K562 (cell line): ENCODE measurements at regions not wholly inside any gene's neighbourhood (a gene's known extent, or its start where the extent isn't known, plus 50 kb on each side); places are given as distances from the start of the nearest gene placed in this dataset.

Experiments used
- ATAC-seq: fragments of 200-7000 bp; cut with Tn5 transposase; 3 replicates; pipeline ENCODE4 v1.9.1; 2020; ENCODE audit warnings: moderate library complexity
- BruUV-seq: library from RNA; stranded (reverse); fragments of 400-500 nt; replicated peaks from 2 replicates; lab custom pipeline; 2021; lab: Mats Ljungman, UMichigan
- CTCF ChIA-PET: fragments of 300-600 bp; formaldehyde crosslinking; extraction: SDS; loops from one replicate; lab custom pipeline; 2021; ENCODE audit warnings: low intra/inter-chr PET ratio; lab: Yijun Ruan, JAX
- POLR2A ChIA-PET: fragments of 300-600, 350-650 bp; sonication (Branson Sonifier 250); formaldehyde crosslinking; extraction: SDS; loops from one replicate; lab custom pipeline; 2021; ENCODE audit warnings: antibody characterized with exemption, inconsistent platforms; lab: Yijun Ruan, JAX
- DNase-seq, 4 experiments: peaks; one replicate each; pipeline versions ENCODE4 v3.0.0 to v3.0.0-alpha.2; 2011 to 2018; ENCODE audit warnings: low spot score in 3 of 4, mixed read lengths in 3 of 4; ENCODE audit errors: extremely low read depth in 1 of 4
- FAIRE-seq: peaks from 2 replicates; lab custom pipeline; 2011; peaks lifted over from hg19 to GRCh38; lab: Jason Lieb, UNC
- H2AFZ ChIP-seq: 2 replicates; pipeline ENCODE4 v1.6.0; 2011; ENCODE audit warnings: low read depth, low read length, control low read depth, inconsistent platforms
- H3K27ac ChIP-seq: fragments of 200-600 bp; 3 replicates; pipeline ENCODE4 v1.8.0; 2011; ENCODE audit warnings: low read depth, mild to moderate bottlenecking, control low read depth, inconsistent platforms, low read length, moderate library complexity, mixed read lengths; ENCODE audit errors: extremely low read depth
- H3K27me3 ChIP-seq, 2 experiments: fragments of 300-600 bp in 1 of 2; 2 replicates in 1 of 2; 3 replicates in 1 of 2; pipeline versions ENCODE4 v1.6.0 to v1.8.0; 2011; ENCODE audit warnings: inconsistent platforms in 2 of 2, low read length in 2 of 2, mild to moderate bottlenecking in 1 of 2, mixed read lengths in 1 of 2, moderate library complexity in 1 of 2; ENCODE audit not compliant: control insufficient read depth in 2 of 2, insufficient read depth in 2 of 2
- H3K36me3 ChIP-seq: fragments of 300-600 bp; 3 replicates; pipeline ENCODE4 v1.8.0; 2011; ENCODE audit warnings: mild to moderate bottlenecking, low read length, inconsistent platforms; ENCODE audit not compliant: control insufficient read depth, insufficient read depth
- H3K4me1 ChIP-seq, 2 experiments: fragments of 200-600 bp in 1 of 2; replicated peaks in 1 of 2; 2 replicates in 1 of 2; 3 replicates in 1 of 2; pipeline versions ENCODE4 v1.5.1 to v1.8.0; 2011; ENCODE audit warnings: inconsistent platforms in 2 of 2, low read length in 2 of 2, mild to moderate bottlenecking in 1 of 2, mixed read lengths in 1 of 2, moderate library complexity in 1 of 2; ENCODE audit not compliant: control insufficient read depth in 2 of 2, insufficient read depth in 2 of 2
- H3K4me2 ChIP-seq: 2 replicates; pipeline ENCODE4 v1.6.1; 2011; ENCODE audit warnings: low read length, control low read depth, inconsistent platforms, mixed read lengths; ENCODE audit not compliant: insufficient read depth
- H3K4me3 ChIP-seq: fragments of 200-600 bp; sonication (generic), shearing (Covaris generic); 2 replicates; pipeline ENCODE4 v1.5.1; 2016; ENCODE audit warnings: control low read depth, inconsistent platforms
- H3K79me2 ChIP-seq: fragments of 200-600 bp; 3 replicates; pipeline ENCODE4 v1.8.0; 2011; ENCODE audit warnings: low read length, inconsistent platforms; ENCODE audit not compliant: control insufficient read depth, insufficient read depth
- H3K9ac ChIP-seq, 2 experiments: 2 replicates each; pipeline versions ENCODE4 v1.6.0 to v1.6.1; 2011; ENCODE audit warnings: low read depth in 2 of 2, low read length in 2 of 2, control low read depth in 1 of 2, inconsistent platforms in 1 of 2, mild to moderate bottlenecking in 1 of 2, mixed read lengths in 1 of 2; ENCODE audit not compliant: insufficient read depth in 1 of 2
- H3K9me1 ChIP-seq: one replicate; pipeline ENCODE4 v1.6.0; 2011; ENCODE audit warnings: inconsistent platforms, mild to moderate bottlenecking, low read length, moderate library complexity; ENCODE audit not compliant: control insufficient read depth, insufficient read depth
- H3K9me3 ChIP-seq: replicated peaks from 2 replicates; pipeline ENCODE4 v1.5.1; 2011; ENCODE audit warnings: low read depth, low read length, inconsistent platforms; ENCODE audit not compliant: control insufficient read depth, insufficient read depth
- H4K20me1 ChIP-seq: replicated peaks from 2 replicates; pipeline ENCODE4 v1.6.1; 2011; ENCODE audit warnings: low read length, inconsistent platforms, mixed read lengths; ENCODE audit not compliant: control insufficient read depth, insufficient read depth
- BCOR ChIP-seq: fragments of 450-650 bp; IDR thresholded peaks from 2 replicates; pipeline ENCODE4 v1.6.1; 2016
- E2F4 ChIP-seq: sonication (generic); formaldehyde crosslinking; IDR thresholded peaks from 2 replicates; pipeline ENCODE4 v1.8.0; 2022; ENCODE audit warnings: mild to moderate bottlenecking, low read depth, missing genetic modification reagents
- E2F5 ChIP-seq: sonication (generic); formaldehyde crosslinking; IDR thresholded peaks from 2 replicates; pipeline ENCODE4 v1.8.0; 2022; ENCODE audit warnings: mild to moderate bottlenecking, missing genetic modification reagents
- E2F6 ChIP-seq, 2 experiments: IDR thresholded peaks; 2 replicates each; pipeline ENCODE4 v1.6.1; 2011; ENCODE audit warnings: borderline replicate concordance in 1 of 2, control low read depth in 1 of 2, low read depth in 1 of 2, low read length in 1 of 2, mild to moderate bottlenecking in 1 of 2, mixed read lengths in 1 of 2, moderate library complexity in 1 of 2; ENCODE audit not compliant: insufficient read depth in 1 of 2, insufficient read length in 1 of 2, poor library complexity in 1 of 2, severe bottlenecking in 1 of 2; ENCODE audit errors: extremely low read depth in 1 of 2
- HDAC3 ChIP-seq: fragments of 450-650 bp; IDR thresholded peaks from 2 replicates; pipeline ENCODE4 v1.6.1; 2018; ENCODE audit warnings: borderline replicate concordance, mild to moderate bottlenecking, moderate library complexity; ENCODE audit not compliant: partially characterized antibody
- HNRNPH1 ChIP-seq: fragments of 200-400 bp; formaldehyde crosslinking; optimal IDR thresholded peaks from 2 replicates; pipeline ENCODE3; 2017; ENCODE audit warnings: low read depth, mild to moderate bottlenecking, low read length, moderate library complexity
- KLF13 ChIP-seq: fragments of 450-650 bp; IDR thresholded peaks from 2 replicates; pipeline ENCODE4 v1.6.1; 2016; ENCODE audit warnings: missing genetic modification characterization, low read depth, mild to moderate bottlenecking, missing compliant biosample characterization, moderate library complexity, borderline replicate concordance
- MAZ ChIP-seq, 2 experiments: fragments of 450-650 bp in 1 of 2; sonication (generic) in 1 of 2; formaldehyde crosslinking; IDR thresholded peaks in 1 of 2; conservative IDR thresholded peaks in 1 of 2; 2 replicates each; pipeline versions ENCODE4 v1.4.0 to v1.5.0; 2020; ENCODE audit warnings: mild to moderate bottlenecking in 1 of 2, missing genetic modification reagents in 1 of 2
- MTA3 ChIP-seq: fragments of 450-650 bp; formaldehyde crosslinking; IDR thresholded peaks from 2 replicates; pipeline ENCODE4 v1.6.1; 2017; ENCODE audit warnings: mild to moderate bottlenecking, borderline replicate concordance
- MYC ChIP-seq, 2 experiments: fragments of 250-450 bp in 1 of 2; sonication (Bioruptor Pico) in 1 of 2; IDR thresholded peaks; 2 replicates each; pipeline versions ENCODE4 v1.5.1 to v1.6.1; 2012 to 2021; ENCODE audit warnings: low read depth in 2 of 2, borderline replicate concordance in 1 of 2, improper control_type of control experiment in 1 of 2, low read length in 1 of 2, mild to moderate bottlenecking in 1 of 2, moderate library complexity in 1 of 2
- NCOA1 ChIP-seq: fragments of 450-650 bp; IDR thresholded peaks from 2 replicates; pipeline ENCODE4 v1.6.1; 2016; ENCODE audit warnings: low read depth
- NCOA6 ChIP-seq: fragments of 450-650 bp; IDR thresholded peaks from 2 replicates; pipeline ENCODE4 v1.6.1; 2017; ENCODE audit warnings: mild to moderate bottlenecking
- NFIC ChIP-seq: fragments of 450-650 bp; IDR thresholded peaks from 2 replicates; pipeline ENCODE4 v1.6.1; 2017; ENCODE audit warnings: mild to moderate bottlenecking, inconsistent platforms
- OTX1 ChIP-seq: fragments of 450-650 bp; formaldehyde crosslinking; IDR thresholded peaks from 2 replicates; pipeline ENCODE4 v1.4.0; 2022; ENCODE audit warnings: mild to moderate bottlenecking
- PHB2 ChIP-seq: fragments of 450-650 bp; IDR thresholded peaks from 2 replicates; pipeline ENCODE4 v1.6.1; 2017; ENCODE audit warnings: low read depth
- SMAD3 ChIP-seq: fragments of 450-650 bp; formaldehyde crosslinking; conservative IDR thresholded peaks from 2 replicates; pipeline ENCODE4 v1.4.0; 2020; ENCODE audit warnings: mild to moderate bottlenecking
- SMARCE1 ChIP-seq: fragments of 450-650 bp; IDR thresholded peaks from 2 replicates; pipeline ENCODE4 v1.7.1; 2016; ENCODE audit warnings: mild to moderate bottlenecking
- SNIP1 ChIP-seq: fragments of 450-650 bp; IDR thresholded peaks from 2 replicates; pipeline ENCODE4 v1.7.1; 2017; ENCODE audit warnings: low read depth, mild to moderate bottlenecking
- SUPT5H ChIP-seq: fragments of 450-650 bp; IDR thresholded peaks from 2 replicates; pipeline ENCODE4 v1.6.1; 2016
- TARDBP ChIP-seq: fragments of 450-650 bp; IDR thresholded peaks from 2 replicates; pipeline ENCODE4 v1.6.1; 2016
- TRIM24 ChIP-seq, 2 experiments: fragments of 450-650 bp; IDR thresholded peaks; 2 replicates each; pipeline ENCODE4 v1.6.1; 2016
- ZBTB8A ChIP-seq: fragments of 450-650 bp; IDR thresholded peaks from 2 replicates; pipeline ENCODE4 v1.6.1; 2018; ENCODE audit warnings: mild to moderate bottlenecking, moderate library complexity; ENCODE audit not compliant: partially characterized antibody
- ZNF431 ChIP-seq: sonication (generic); formaldehyde crosslinking; IDR thresholded peaks from 2 replicates; pipeline ENCODE4 v1.8.0; 2022; ENCODE audit warnings: mild to moderate bottlenecking, missing genetic modification reagents
- WGBS: fragments of 100-300 bp; shearing (Covaris generic); methylation state at CpG from one replicate; pipeline ENCODE4 v1.1.6; 2016; ENCODE audit warnings: low coverage, mixed read lengths; ENCODE audit not compliant: insufficient coverage; ENCODE audit errors: missing lambda C conversion rate; 5-methylcytosine and 5-hydroxymethylcytosine counted together
- in situ Hi-C: fragments of 300-500 bp; cut with MboI; formaldehyde crosslinking; loops from 4 replicates; pipeline ENCODE4 v1.15.0; 2018; ENCODE audit warnings: inconsistent platforms, mixed read lengths
- intact Hi-C: fragments of 100-400 bp; cut with micrococcal nuclease; formaldehyde crosslinking; loops from 2 replicates; pipeline ENCODE4 v1.14.2; 2022

GRCh38 chr3:143183665-143183964, 64.0 kb downstream of the CHST2 start:
- no peaks in the 10 kb centered on the region for H3K9me1 ChIP-seq
- peaks cover 3% of the 10 kb centered on the region; the same call in 1 of the 2 replicates for H3K9me3 ChIP-seq
- FAIRE-seq: no peak
- peak overlapping the region; percentile 93 for H2AFZ ChIP-seq
- POLR2A ChIA-PET: no interaction called here
- H4K20me1 ChIP-seq: no peaks in the 10 kb centered on the region
- in situ Hi-C loops: loop anchor here (5.0 kb wide), 1 partner anchor 59 kb away; no protein-coding TSS in a partner anchor
- no TSS peak for BruUV-seq
- peak overlapping the region; percentile 77 for H3K4me2 ChIP-seq
- H3K79me2 ChIP-seq: no peaks in the 10 kb centered on the region
- ATAC-seq: peak; percentile 65; the same call in 2 of the 3 replicates
- H3K36me3 ChIP-seq: no peaks in the 10 kb centered on the region
- H3K27me3 ChIP-seq: no peaks in the 10 kb centered on the region
- 11% methylated on average over 4 of the region's 4 CpGs for WGBS
- DNase-seq: peak in 3 of 4 experiments; percentile 35 to 42 (median 39)
- peak overlapping the region; percentile 17 to 63; a peak in 2 of 4 replicates for H3K9ac ChIP-seq
- intact Hi-C loops: loop anchor here (5.0 kb wide), 1 partner anchor 61 kb away; no protein-coding TSS in a partner anchor
- CTCF ChIA-PET: no interaction called here
- H3K4me3 ChIP-seq: no peak overlapping the region
- peak overlapping the region; percentile 77 for H3K27ac ChIP-seq
- peaks cover 9 to 53% of the 10 kb centered on the region in 2 experiments for H3K4me1 ChIP-seq
- TF ChIP-seq HNRNPH1: no peak
- no peak for TF ChIP-seq E2F5 (CRISPR knock-in tag)
- TF ChIP-seq TARDBP: no peak
- peak; percentile 90; the same call in 1 of the 2 replicates for TF ChIP-seq SMARCE1
- peak; percentile 75 to 88; a peak in 3 of 4 replicates for TF ChIP-seq TRIM24 (IDR thresholded peaks at IDR 0.05)
- peak; percentile 77; the same call in 1 of the 2 replicates for TF ChIP-seq NCOA1
- no peak for TF ChIP-seq SMAD3
- TF ChIP-seq MAZ (CRISPR knock-in tag; conservative IDR thresholded peaks at IDR 0.05 in 1 of 2, IDR thresholded peaks at IDR 0.05 in 1 of 2): 0 out of 4 replicates have a peak, but pooled peaks of 1 of the 2 experiments have one; percentile 29
- no peak for TF ChIP-seq ZNF431 (CRISPR knock-in tag)
- TF ChIP-seq OTX1 (CRISPR knock-in tag): peak; percentile 89
- no peak for TF ChIP-seq MYC (IDR thresholded peaks at IDR 0.05; ENCODE audit: low read depth, low read length)
- no peak for TF ChIP-seq MYC (CRISPR knock-in tag; IDR thresholded peaks at IDR 0.05; ENCODE audit: borderline replicate concordance, low read depth)
- TF ChIP-seq SUPT5H: 0 out of 2 replicates have a peak, but pooled peaks have one; percentile 36
- no peak for TF ChIP-seq MTA3
- TF ChIP-seq E2F4 (CRISPR knock-in tag): no peak
- no peak for TF ChIP-seq NCOA6
- no peak for TF ChIP-seq ZBTB8A
- TF ChIP-seq SNIP1: peak; percentile 68; the same call in 1 of the 2 replicates
- peak; percentile 66 for TF ChIP-seq NFIC
- TF ChIP-seq PHB2: peak; percentile 38; the same call in 1 of the 2 replicates
- TF ChIP-seq KLF13: no peak
- peak; percentile 84 for TF ChIP-seq BCOR
- no peak for TF ChIP-seq HDAC3
- TF ChIP-seq E2F6 (IDR thresholded peaks at IDR 0.05; ENCODE audit: borderline replicate concordance in 1 of 2, extremely low read depth in 1 of 2, insufficient read depth in 1 of 2, insufficient read length in 1 of 2, low read depth in 1 of 2, low read length in 1 of 2, poor library complexity in 1 of 2, severe bottlenecking in 1 of 2): no peak
